Sigmoid colon (tissue), 4 donors: ENCODE measurements at regions not wholly inside any gene's neighbourhood (a gene's known extent, or its start where the extent isn't known, plus 50 kb on each side); places are given as distances from the start of the nearest gene placed in this dataset.

ENCODE experiments used
- POLR2A ChIP-seq, 2 donors: fragments of 450-650 bp; IDR thresholded peaks; one replicate each; pipeline ENCODE4 v1.6.1; 2016; ENCODE audit warnings: antibody characterized with exemption in 2 of 2, mild to moderate bottlenecking in 2 of 2, moderate library complexity in 2 of 2
- POLR2AphosphoS5 ChIP-seq, 4 donors: sonication (generic); formaldehyde crosslinking; IDR thresholded peaks; one replicate each; pipeline ENCODE4 v1.6.1; 2017; ENCODE audit warnings: antibody characterized with exemption in 4 of 4

- TF ChIP-seq POLR2AphosphoS5 (IDR thresholded peaks at IDR 0.05) (no peak), POLR2A (IDR thresholded peaks at IDR 0.05) (no peak)
Measured at GRCh38 chr9:2377834-2378233, 243.8 kb upstream of the VLDLR start.
